Ishikawa (cell line): ENCODE measurements at regions not wholly inside any gene's neighbourhood (a gene's known extent, or its start where the extent isn't known, plus 50 kb on each side); places are given as distances from the start of the nearest gene placed in this dataset.

ENCODE experiments used
- CEBPB ChIP-seq: IDR thresholded peaks from 2 replicates; pipeline ENCODE4 v1.6.1; 2012
- CREB1 ChIP-seq: IDR thresholded peaks from 2 replicates; pipeline ENCODE4 v1.6.1; 2012; ENCODE audit warnings: low read depth
- EGR1 ChIP-seq: IDR thresholded peaks from 2 replicates; pipeline ENCODE4 v1.6.1; 2012
- EP300 ChIP-seq: IDR thresholded peaks from 2 replicates; pipeline ENCODE4 v1.6.1; 2012; ENCODE audit warnings: borderline replicate concordance
- FOXM1 ChIP-seq: IDR thresholded peaks from 2 replicates; pipeline ENCODE4 v1.6.1; 2012; ENCODE audit warnings: low read depth, borderline replicate concordance
- NFIC ChIP-seq: IDR thresholded peaks from 2 replicates; pipeline ENCODE4 v1.6.1; 2012
- RAD21 ChIP-seq: IDR thresholded peaks from 2 replicates; pipeline ENCODE4 v1.6.1; 2012; ENCODE audit warnings: low read depth
- TAF1 ChIP-seq: IDR thresholded peaks from 2 replicates; pipeline ENCODE4 v1.6.1; 2012; ENCODE audit warnings: low read depth, mild to moderate bottlenecking
- TCF12 ChIP-seq: IDR thresholded peaks from 2 replicates; pipeline ENCODE4 v1.6.1; 2012; ENCODE audit warnings: low read depth
- TEAD4 ChIP-seq: IDR thresholded peaks from 2 replicates; pipeline ENCODE4 v1.6.1; 2012
- YY1 ChIP-seq: IDR thresholded peaks from 2 replicates; pipeline ENCODE4 v1.6.1; 2012; ENCODE audit warnings: low read depth
- ZBTB7A ChIP-seq: IDR thresholded peaks from 2 replicates; pipeline ENCODE4 v1.6.1; 2012; ENCODE audit warnings: low read depth
- TF ChIP-seq, protein P1 (sequence below): IDR thresholded peaks from 2 replicates; pipeline ENCODE4 v1.6.1; 2012
- TF ChIP-seq, protein P2 (sequence below): IDR thresholded peaks from 2 replicates; pipeline ENCODE4 v1.6.1; 2012; ENCODE audit warnings: low read depth, mild to moderate bottlenecking
- TF ChIP-seq, protein P3 (sequence below): IDR thresholded peaks from 2 replicates; pipeline ENCODE4 v1.6.1; 2012

DNA sequence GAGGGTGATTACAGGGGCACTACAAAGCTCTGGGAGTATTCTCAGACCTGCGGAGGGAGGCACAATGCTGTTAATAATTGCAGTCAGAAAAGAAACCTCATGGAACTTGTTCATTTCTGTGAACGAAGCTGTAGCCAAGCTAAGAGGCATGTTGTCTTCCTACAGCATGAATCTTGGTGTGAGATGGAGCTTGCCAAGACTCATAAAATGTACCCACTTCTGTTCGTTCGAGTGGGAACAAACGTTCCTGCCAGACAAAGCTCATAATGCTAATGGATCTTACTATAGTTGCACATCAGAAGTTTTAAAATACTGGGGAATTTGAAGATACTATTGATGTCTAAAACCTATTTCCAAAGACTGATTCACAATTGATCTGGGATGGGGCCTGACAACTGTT lies 489.1 kb downstream of the ZEB2 start:
- TF ChIP-seq FOXM1 (no peak), RAD21 (no peak), TAF1 (no peak), NFIC (no peak), EGR1 (no peak), TEAD4 (no peak), TCF12 (no peak), EP300 (no peak), CREB1 (no peak), ZBTB7A (no peak)
- TF ChIP-seq, protein P1, sequence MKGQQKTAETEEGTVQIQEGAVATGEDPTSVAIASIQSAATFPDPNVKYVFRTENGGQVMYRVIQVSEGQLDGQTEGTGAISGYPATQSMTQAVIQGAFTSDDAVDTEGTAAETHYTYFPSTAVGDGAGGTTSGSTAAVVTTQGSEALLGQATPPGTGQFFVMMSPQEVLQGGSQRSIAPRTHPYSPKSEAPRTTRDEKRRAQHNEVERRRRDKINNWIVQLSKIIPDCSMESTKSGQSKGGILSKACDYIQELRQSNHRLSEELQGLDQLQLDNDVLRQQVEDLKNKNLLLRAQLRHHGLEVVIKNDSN, result no peak
- TF ChIP-seq, protein P2, sequence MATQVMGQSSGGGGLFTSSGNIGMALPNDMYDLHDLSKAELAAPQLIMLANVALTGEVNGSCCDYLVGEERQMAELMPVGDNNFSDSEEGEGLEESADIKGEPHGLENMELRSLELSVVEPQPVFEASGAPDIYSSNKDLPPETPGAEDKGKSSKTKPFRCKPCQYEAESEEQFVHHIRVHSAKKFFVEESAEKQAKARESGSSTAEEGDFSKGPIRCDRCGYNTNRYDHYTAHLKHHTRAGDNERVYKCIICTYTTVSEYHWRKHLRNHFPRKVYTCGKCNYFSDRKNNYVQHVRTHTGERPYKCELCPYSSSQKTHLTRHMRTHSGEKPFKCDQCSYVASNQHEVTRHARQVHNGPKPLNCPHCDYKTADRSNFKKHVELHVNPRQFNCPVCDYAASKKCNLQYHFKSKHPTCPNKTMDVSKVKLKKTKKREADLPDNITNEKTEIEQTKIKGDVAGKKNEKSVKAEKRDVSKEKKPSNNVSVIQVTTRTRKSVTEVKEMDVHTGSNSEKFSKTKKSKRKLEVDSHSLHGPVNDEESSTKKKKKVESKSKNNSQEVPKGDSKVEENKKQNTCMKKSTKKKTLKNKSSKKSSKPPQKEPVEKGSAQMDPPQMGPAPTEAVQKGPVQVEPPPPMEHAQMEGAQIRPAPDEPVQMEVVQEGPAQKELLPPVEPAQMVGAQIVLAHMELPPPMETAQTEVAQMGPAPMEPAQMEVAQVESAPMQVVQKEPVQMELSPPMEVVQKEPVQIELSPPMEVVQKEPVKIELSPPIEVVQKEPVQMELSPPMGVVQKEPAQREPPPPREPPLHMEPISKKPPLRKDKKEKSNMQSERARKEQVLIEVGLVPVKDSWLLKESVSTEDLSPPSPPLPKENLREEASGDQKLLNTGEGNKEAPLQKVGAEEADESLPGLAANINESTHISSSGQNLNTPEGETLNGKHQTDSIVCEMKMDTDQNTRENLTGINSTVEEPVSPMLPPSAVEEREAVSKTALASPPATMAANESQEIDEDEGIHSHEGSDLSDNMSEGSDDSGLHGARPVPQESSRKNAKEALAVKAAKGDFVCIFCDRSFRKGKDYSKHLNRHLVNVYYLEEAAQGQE, result no peak
- TF ChIP-seq, protein P3, sequence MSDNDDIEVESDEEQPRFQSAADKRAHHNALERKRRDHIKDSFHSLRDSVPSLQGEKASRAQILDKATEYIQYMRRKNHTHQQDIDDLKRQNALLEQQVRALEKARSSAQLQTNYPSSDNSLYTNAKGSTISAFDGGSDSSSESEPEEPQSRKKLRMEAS, result no peak

DNA sequence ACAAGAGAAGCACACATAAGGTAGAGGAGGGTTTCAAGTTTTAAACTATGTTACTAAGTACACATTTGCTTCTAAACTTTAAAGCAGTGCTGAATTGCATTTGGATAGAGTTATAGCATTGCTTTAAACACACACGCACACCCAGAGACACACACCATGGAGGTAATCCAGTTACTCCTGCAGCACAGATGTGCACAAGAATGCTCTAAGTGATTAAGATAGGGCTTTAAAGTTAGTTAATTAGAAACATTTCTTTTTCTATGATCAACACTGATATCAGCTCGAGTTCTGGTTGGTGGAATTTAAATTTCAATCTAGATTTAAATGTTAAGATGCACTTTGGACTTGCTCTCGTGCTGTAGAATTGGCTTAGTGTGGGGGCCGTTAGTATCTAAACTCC lies 492.3 kb downstream of the ZEB2 start:
- TF ChIP-seq FOXM1, result no peak
- no peak for TF ChIP-seq CEBPB
- no peak for TF ChIP-seq TAF1
- TF ChIP-seq, protein P2, result no peak
- no peak for TF ChIP-seq RAD21
- TF ChIP-seq NFIC, result no peak

DNA sequence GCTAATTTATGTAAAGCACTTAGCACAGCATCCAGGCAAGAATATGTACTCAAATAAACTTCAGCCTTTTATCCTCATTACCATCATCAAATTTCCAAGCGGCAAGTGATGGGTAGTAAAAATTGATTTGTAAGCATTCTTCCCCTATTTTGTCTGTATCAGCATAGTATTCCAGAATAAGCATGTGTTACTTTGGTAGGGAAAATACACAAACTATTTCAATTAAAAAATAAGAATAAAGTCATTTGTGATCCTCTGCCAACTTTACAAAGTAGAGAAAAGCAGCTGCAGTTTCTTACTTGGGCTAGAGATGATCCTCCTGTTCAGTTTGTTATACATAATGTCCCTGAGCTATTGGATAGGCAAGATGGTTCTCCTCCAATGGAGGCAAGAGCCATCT lies 493.2 kb downstream of the ZEB2 start:
- TF ChIP-seq, protein P3, result no peak
- no peak for TF ChIP-seq NFIC
- TF ChIP-seq FOXM1, result no peak
- no peak for TF ChIP-seq EP300
- TF ChIP-seq CREB1, result no peak
- no peak for TF ChIP-seq RAD21
- TF ChIP-seq EGR1, result no peak
- no peak for TF ChIP-seq TEAD4
- TF ChIP-seq, protein P2, result no peak
- TF ChIP-seq TCF12, result no peak

DNA sequence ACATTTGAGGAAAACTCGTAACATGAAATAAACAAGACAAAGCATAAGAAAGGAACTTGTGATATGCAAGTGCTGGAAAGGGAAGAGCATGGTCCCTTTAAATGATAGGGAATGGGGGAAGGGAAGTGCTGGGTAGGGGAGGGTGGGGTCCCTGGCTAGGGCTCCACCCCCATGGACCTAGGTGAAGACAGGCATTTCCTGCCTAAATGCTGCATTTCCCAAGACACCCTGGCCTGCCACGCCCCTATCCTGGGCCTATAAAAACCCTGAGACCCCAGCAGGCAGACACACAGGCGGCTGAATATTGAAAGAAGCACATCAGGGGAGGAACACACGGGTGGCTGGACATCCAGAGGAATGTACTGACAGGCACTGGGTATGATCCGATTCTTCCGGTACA lies 499.9 kb downstream of the ZEB2 start:
- TF ChIP-seq NFIC (no peak), ZBTB7A (no peak), TAF1 (no peak), TEAD4 (no peak), CEBPB (no peak), YY1 (no peak)
- TF ChIP-seq, protein P3, result no peak
- TF ChIP-seq, protein P1, result no peak

DNA sequence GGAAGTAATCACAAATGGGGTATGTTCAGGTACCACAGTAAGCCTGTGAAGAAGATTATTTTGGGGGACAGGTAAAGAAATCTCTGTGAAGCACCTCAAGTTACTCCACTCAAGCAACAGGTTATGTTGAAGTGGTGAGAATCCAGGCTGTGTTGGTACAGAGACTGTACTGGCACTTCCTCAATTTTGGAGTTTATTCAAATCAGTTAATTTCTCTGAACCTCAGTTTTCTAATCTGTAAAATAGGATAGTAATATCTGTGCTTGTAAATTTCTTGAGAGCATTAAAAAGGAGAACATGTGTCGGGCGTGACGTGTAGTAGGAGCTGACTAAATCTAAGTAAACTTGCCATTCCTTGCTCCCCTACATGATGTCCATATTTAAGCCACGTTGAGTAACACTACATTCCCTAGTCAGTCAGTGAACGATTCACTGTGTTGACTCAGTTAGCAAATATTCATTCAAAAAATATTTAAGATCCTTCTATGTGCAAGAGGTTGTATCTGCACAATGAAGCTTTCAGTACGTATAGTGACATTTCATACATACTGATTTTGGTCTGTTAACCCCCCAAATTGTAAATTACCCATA lies 504.2 kb downstream of the ZEB2 start:
- TF ChIP-seq, protein P3, result no peak
- TF ChIP-seq, protein P2, result no peak
- TF ChIP-seq EP300 (no peak), TCF12 (no peak), YY1 (no peak), TAF1 (no peak), FOXM1 (no peak), TEAD4 (no peak), CREB1 (no peak), EGR1 (no peak), ZBTB7A (no peak), RAD21 (no peak), NFIC (no peak), CEBPB (no peak)
- TF ChIP-seq, protein P1, result no peak
